Suprapubic skin (tissue), 4 donors: ENCODE measurements at regions not wholly inside any gene's neighbourhood (a gene's known extent, or its start where the extent isn't known, plus 50 kb on each side); places are given as distances from the start of the nearest gene placed in this dataset.

Experiments
- DNase-seq, 2 donors: peaks; one replicate each; pipeline ENCODE4 v3.0.0-alpha.2; 2019; ENCODE audit warnings: low spot score in 2 of 2
- H3K27ac ChIP-seq: fragments of 200-600 bp; sonication (generic); one replicate; pipeline ENCODE4 v1.5.1; 2019
- H3K27me3 ChIP-seq: fragments of 200-600 bp; sonication (generic); one replicate; pipeline ENCODE4 v1.5.1; 2019
- H3K36me3 ChIP-seq: fragments of 200-600 bp; sonication (generic); one replicate; pipeline ENCODE4 v1.5.1; 2019
- H3K4me1 ChIP-seq: fragments of 200-600 bp; sonication (generic); one replicate; pipeline ENCODE4 v1.5.1; 2019
- H3K4me3 ChIP-seq: fragments of 200-600 bp; sonication (generic); one replicate; pipeline ENCODE4 v1.5.1; 2019; ENCODE audit warnings: mild to moderate bottlenecking
- H3K9me3 ChIP-seq: fragments of 200-600 bp; sonication (generic); one replicate; pipeline ENCODE4 v1.5.1; 2019
- CTCF ChIP-seq, 2 donors: fragments of 200-600 bp in 1 of 2; fragments of 450-650 bp in 1 of 2; sonication (generic) in 1 of 2; IDR thresholded peaks; one replicate each; pipeline ENCODE4 v1.5.1; 2016 to 2019; ENCODE audit warnings: antibody characterized with exemption in 2 of 2, mild to moderate bottlenecking in 1 of 2, moderate library complexity in 1 of 2
- EP300 ChIP-seq: sonication (generic); formaldehyde crosslinking; IDR thresholded peaks from one replicate; pipeline ENCODE4 v1.6.1; 2017; ENCODE audit warnings: antibody characterized with exemption
- POLR2A ChIP-seq, 2 donors: fragments of 450-650 bp; IDR thresholded peaks; one replicate each; pipeline ENCODE4 v1.6.1; 2017; ENCODE audit warnings: antibody characterized with exemption in 2 of 2, mild to moderate bottlenecking in 2 of 2, moderate library complexity in 2 of 2
- POLR2AphosphoS5 ChIP-seq, 3 donors: sonication (generic); formaldehyde crosslinking; IDR thresholded peaks; one replicate each; pipeline ENCODE4 v1.6.1; 2017; ENCODE audit warnings: antibody characterized with exemption in 3 of 3
- WGBS: methylation state at CpG from one replicate; pipeline ENCODE4 v1.1.5; 2018; 5-methylcytosine and 5-hydroxymethylcytosine counted together

GRCh38 chr4:166259081-166259480, 386.0 kb downstream of the TLL1 start:
- TF ChIP-seq EP300 (no peak), POLR2AphosphoS5 (IDR thresholded peaks at IDR 0.05) (no peak), POLR2A (IDR thresholded peaks at IDR 0.05) (no peak), CTCF (IDR thresholded peaks at IDR 0.05) (no peak)
- Histone ChIP-seq H3K4me1 (no peaks in the 10 kb centered on the region), H3K27ac (no peak overlapping the region), H3K36me3 (no peaks in the 10 kb centered on the region), H3K4me3 (no peak overlapping the region), H3K27me3 (no peaks in the 10 kb centered on the region), H3K9me3 (no peaks in the 10 kb centered on the region)
- WGBS, result 71% methylated on average over 4 of the region's 4 CpGs
- DNase-seq, result no peak

GRCh38 chr4:166274136-166274761, 401.2 kb downstream of the TLL1 start:
- Histone ChIP-seq H3K9me3 (no peaks in the 10 kb centered on the region), H3K36me3 (no peaks in the 10 kb centered on the region), H3K27ac (no peak overlapping the region), H3K4me1 (no peaks in the 10 kb centered on the region), H3K4me3 (no peak overlapping the region), H3K27me3 (no peaks in the 10 kb centered on the region)
- WGBS, result 80% methylated on average over 21 of the region's 21 CpGs
- DNase-seq, result no peak
- TF ChIP-seq POLR2AphosphoS5 (IDR thresholded peaks at IDR 0.05), result no peak
- no peak for TF ChIP-seq EP300
- no peak for TF ChIP-seq CTCF (IDR thresholded peaks at IDR 0.05)
- no peak for TF ChIP-seq POLR2A (IDR thresholded peaks at IDR 0.05)

- TF ChIP-seq POLR2A (IDR thresholded peaks at IDR 0.05) (no peak), POLR2AphosphoS5 (IDR thresholded peaks at IDR 0.05) (no peak), EP300 (no peak), CTCF (IDR thresholded peaks at IDR 0.05) (no peak)
- H3K27ac ChIP-seq, result no peak overlapping the region
These were observed 401.7 kb downstream of the TLL1 start for GRCh38 chr4:166274775-166275174.

GRCh38 chr4:166277401-166277800, 404.4 kb downstream of the TLL1 start:
- TF ChIP-seq EP300 (no peak), POLR2A (IDR thresholded peaks at IDR 0.05) (no peak), CTCF (IDR thresholded peaks at IDR 0.05) (no peak), POLR2AphosphoS5 (IDR thresholded peaks at IDR 0.05) (no peak)

More at GRCh38 chr4:166274775-166275174, 401.7 kb downstream of the TLL1 start:
- Histone ChIP-seq H3K36me3 (no peaks in the 10 kb centered on the region), H3K4me3 (no peak overlapping the region), H3K9me3 (no peaks in the 10 kb centered on the region), H3K4me1 (no peaks in the 10 kb centered on the region), H3K27me3 (no peaks in the 10 kb centered on the region)
- 76% methylated on average over 1 of the region's 1 CpG for WGBS
- no peak for DNase-seq

GRCh38 chr4:166277853-166278252, 404.8 kb downstream of the TLL1 start:
- no peak for DNase-seq
- no peak overlapping the region for H3K27ac ChIP-seq
- no peak overlapping the region for H3K4me3 ChIP-seq
- no peaks in the 10 kb centered on the region for H3K4me1 ChIP-seq
- no peaks in the 10 kb centered on the region for H3K36me3 ChIP-seq
- H3K27me3 ChIP-seq, result no peaks in the 10 kb centered on the region
- TF ChIP-seq CTCF (IDR thresholded peaks at IDR 0.05) (no peak), EP300 (no peak), POLR2AphosphoS5 (IDR thresholded peaks at IDR 0.05) (no peak), POLR2A (IDR thresholded peaks at IDR 0.05) (no peak)
- 82% methylated on average over 1 of the region's 1 CpG for WGBS
- no peaks in the 10 kb centered on the region for H3K9me3 ChIP-seq

More at GRCh38 chr4:166277401-166277800, 404.4 kb downstream of the TLL1 start:
- Histone ChIP-seq H3K27me3 (no peaks in the 10 kb centered on the region), H3K4me1 (no peaks in the 10 kb centered on the region), H3K4me3 (no peak overlapping the region), H3K9me3 (no peaks in the 10 kb centered on the region), H3K36me3 (no peaks in the 10 kb centered on the region), H3K27ac (no peak overlapping the region)
- WGBS, result 24% methylated on average over 1 of the region's 1 CpG
- no peak for DNase-seq
